HG02852 (cell line): ENCODE measurements at regions not wholly inside any gene's neighbourhood (a gene's known extent, or its start where the extent isn't known, plus 50 kb on each side); places are given as distances from the start of the nearest gene placed in this dataset.
"Not testable (repeated sequence)": the region's sequence is repeated elsewhere in the genome, so short reads cannot be mapped to it uniquely, and the experiment has no call there.

ENCODE experiments used
- ATAC-seq: cut with Tn5 transposase; IDR thresholded peaks from one replicate; pipeline ENCODE4 v1.9.1; 2021; ENCODE audit warnings: mild to moderate bottlenecking, moderate library complexity; ENCODE audit not compliant: unreplicated experiment

DNA sequence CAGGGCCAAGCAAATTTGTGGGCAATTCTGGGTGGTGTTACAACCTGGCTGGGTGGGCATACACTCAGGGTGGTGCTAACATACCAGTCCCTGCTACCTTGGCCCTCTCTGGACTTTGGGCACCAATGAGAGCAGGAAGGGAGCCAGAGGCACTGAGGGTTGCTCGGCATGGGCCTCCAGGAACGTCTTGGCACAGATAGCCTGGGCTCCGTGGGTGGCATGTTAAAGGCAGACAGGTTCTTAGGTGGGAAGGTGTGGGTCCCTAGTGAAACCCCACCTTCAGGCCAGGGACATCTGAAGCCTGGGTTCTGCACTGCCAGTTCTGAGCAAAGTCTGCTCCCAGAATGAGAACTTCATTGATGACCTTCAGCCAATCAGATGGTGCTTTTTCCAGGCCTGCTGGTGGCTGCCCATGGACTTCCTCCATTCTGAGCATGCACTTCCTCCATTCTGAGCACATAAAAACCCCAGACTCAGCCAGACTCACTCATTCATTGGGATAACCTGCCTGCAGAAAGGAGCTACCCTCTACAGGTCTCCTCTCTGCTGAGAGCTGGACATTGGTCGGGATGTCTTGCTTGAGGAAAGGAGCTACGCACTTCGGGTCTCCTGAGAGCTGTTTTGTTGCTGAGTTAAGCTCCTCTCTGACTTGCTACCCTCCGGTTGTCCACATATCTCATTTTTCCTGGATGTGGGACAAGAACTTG, 2567.1 kb downstream of the PCDH9 start:
- no peak for ATAC-seq

DNA sequence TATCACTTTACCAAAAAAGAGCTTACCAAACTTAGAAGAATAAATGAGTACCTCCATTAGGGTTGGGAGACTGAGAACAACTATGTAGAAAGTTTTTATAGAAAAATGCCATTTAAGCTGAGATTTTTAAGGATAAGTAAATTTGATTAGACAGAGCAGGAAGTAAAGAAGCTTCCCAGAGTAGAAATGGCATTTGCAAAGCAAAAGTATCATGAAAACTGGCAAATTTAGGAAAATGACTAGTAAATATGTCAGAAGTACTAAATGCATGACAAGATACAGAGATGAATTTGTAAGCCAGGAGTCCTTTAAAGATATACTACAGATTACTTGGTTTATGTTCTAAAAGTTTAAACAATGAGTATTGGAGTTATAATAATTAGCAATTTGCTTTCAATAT, 2581.8 kb downstream of the PCDH9 start:
- no peak for ATAC-seq

DNA sequence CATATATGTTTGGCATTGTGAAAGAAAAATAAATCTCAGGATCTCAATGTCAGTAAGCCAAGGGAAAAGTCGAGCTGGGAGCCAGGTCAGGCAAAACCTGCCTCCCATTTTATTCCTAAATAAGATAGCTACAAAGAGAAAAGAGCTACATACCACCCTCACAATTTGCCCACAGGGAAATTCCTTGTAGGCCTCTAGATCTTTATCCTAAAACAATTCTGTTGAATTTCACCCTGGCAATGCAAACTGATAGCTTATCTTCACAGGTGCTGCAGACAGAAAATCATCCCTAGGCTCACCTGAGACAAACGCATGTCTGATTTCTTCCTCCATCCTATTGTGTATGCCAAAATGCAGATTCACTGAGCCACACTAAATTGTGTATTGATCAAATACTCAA, 2587.1 kb downstream of the PCDH9 start:
- ATAC-seq: no peak

DNA sequence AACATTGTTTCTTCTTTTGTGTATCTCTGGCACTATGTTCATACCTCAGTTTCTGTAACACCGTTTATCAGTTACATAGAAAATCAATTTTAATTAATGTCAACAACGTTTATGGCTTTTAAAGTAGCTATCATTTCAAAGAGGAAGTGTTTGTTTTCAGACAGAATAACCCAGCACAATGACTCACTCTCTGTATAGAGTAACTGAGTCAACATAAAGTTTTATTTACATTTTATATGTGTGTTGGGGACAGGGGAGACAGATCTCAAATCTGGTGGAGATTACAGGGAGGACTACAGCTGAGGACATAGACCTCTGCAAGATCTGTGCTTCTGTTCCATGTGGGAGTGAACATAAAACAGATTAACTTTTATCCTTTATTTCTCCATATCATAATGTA, 2590.1 kb downstream of the PCDH9 start:
- ATAC-seq: no peak

DNA sequence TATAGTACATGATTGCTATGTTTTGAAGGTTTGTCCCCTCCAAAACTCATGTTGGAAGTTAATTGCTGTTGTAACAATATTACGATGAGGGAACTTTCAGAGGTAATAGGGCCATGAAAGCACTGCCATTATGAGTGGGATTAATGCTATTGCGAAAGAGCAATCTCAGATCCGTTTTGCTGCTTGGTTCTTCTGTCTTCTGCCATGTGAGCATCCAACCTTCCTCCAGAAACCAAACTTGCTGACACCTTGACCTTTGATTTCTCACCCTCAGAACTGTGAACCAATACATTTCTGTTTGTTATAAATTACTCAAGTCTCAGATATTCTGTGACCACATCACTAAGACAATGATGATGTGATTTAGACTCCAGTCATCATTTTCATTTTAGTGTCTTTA, 2590.9 kb downstream of the PCDH9 start:
- ATAC-seq: no peak

DNA sequence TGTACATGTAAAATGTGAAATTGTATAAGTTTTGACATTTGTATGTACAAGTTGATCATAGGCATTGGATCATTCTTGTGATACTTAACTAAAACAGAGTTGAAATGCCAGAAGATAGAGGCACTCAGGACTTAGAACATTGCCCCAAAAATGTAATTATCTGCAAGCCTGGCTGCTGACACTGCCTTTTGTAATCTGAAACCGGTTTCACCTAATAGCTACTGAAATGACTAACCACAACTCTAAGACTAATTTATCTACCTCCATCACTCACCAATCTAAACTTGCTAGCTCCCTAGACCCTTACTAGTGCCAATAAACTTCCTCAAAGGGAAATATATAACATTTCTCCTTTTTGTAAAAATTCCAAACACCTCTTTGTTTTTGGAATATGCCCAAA, 2596.2 kb downstream of the PCDH9 start:
- no peak for ATAC-seq

DNA sequence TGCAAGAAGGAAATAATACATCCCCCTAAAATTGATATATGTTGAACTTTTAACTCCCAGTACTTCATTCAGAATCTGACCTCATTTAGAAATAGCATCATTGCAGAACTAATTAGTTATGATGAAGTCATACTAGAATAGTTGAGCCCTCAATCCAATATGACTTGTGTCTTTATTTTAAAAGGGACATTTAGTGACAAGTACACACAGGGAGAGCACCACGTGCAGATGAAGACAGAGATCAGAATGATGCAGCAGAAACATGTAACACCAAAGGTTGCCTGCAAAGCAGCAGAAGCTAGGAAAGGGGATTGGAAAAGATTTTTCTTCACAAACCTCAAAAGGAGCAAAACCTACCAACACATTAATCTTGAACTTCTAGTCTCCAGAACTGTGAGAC, 2602.5 kb downstream of the PCDH9 start:
- no peak for ATAC-seq

DNA sequence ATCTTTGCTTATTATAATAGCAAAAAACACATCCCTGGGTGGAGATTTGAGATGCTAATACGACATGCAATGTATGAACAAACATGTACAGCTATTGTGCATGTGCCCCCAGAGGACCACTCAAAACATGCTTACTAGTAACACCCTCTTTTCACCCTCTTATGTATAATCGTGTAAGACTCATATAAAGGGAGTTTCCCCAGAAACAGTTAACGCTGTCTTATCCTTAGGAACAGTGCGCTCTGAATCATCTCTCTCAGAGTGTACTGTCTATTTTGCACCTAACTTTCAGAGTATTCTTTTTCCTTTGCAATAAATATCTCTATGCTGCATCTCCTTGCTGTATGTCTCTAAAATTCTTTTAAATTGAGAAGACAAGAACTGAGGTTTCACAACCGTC, 2604.0 kb downstream of the PCDH9 start:
- ATAC-seq: no peak

DNA sequence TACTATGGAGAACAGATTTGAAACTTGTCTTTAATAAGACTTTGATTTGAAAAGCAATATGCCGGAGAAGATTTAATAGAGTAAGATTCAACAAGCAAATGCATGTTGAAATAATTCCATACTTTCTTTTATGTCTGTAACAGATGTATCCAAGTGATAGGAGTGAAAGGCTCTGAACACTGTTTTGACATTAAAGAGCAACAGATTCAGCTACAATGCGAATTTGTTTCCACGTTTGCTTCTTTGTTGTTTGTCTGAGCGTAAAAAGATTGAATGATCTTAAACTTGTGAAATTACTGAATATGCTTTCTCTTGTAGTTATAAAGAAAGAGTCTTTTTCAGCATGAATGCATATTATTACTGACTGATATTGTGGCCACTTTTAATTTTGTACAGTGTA, 2612.9 kb downstream of the PCDH9 start:
- no peak for ATAC-seq

DNA sequence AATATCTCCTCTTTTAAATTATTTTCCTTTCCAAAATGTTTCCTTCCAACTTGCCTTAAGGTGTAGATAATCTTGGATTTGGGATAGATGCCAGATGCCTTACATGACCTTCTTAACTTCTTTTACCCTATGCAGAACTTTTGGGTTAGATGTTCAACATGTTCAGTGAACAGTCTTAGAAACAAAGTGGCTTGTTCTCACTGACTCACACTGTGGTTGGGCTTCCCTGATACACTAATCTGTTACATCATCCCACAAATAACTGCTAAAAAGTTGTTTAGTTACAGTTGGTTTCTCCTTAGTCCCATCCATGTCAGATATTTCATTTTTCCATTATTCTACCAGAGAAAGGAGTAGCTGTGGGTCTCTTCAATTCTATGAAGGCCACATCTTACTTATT, 2638.2 kb downstream of the PCDH9 start:
- no peak for ATAC-seq

DNA sequence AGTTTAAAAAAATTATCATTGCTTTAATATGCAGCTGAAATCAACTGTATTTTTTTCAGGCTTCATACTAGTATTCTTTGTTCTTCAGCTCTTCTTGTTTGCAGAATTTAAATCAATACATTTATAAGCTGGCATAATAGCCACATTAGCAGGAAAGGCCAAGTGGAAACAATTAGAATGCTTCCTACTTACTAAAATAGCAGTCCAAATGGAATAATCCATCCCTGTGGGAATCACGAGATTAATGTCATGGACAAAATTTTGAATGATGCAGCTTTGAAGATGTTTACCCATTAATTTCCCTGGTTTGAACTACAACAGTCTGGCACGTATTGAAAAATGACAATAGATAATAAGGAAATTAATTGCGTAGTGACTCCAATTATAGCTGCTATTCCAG, 2650.8 kb downstream of the PCDH9 start:
- ATAC-seq: no peak

DNA sequence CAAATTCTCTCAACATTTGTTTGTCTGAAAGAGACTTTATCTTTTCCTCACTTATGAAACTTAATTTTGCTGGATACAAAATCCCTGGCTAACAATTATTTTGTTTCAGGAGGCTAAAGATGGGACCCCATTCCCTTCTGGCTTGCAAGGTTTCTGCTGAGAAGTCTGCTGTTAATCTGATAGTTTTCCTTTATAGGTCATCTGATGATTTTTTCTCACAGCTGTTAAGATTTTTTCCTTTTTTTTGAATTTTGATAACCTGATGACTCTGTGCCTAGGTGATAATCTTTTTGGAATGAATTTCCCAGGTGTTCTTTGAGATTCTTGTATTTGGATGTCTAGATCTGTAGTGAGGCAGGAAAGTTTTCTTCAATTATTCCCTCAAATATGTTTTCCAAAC, 2661.4 kb downstream of the PCDH9 start:
- ATAC-seq: no peak

DNA sequence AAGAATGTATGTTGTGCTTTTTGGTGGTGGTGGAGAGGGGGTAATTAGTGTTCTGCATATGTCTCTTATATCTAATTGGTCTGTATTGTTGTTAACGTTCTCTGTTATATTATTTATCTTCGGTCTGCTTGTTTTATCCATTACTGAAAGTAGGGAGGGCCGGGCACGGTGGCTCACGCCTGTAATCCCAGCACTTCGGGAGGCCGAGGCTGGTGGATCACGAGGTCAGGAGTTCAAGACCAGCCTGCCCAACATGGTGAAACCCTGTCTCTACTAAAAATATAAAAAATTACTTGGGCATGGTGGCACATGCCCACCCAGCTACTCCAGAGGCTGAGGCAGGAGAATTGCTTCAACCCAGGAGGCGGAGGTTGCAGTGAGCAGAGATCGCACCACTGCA, 2672.1 kb downstream of the PCDH9 start:
- not testable (repeated sequence) for ATAC-seq

DNA sequence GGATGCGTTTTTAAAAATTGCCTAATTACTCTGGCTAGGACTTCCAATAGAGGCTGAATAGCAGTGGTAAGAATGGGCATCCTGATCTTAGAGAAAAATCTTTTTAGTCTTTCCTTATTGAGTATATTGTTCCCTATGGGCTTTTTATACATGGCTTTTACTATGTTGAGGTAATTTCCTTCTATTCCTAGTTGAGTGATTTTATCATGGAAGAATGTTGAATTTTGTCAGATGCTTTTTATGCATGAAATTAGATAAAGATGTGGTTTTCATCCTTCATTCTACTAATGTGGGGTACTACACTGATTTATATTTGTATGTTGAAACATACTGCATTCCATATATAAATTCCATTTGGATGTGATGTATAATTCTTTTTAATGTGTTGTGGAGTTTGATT, 2673.8 kb downstream of the PCDH9 start:
- no peak for ATAC-seq

DNA sequence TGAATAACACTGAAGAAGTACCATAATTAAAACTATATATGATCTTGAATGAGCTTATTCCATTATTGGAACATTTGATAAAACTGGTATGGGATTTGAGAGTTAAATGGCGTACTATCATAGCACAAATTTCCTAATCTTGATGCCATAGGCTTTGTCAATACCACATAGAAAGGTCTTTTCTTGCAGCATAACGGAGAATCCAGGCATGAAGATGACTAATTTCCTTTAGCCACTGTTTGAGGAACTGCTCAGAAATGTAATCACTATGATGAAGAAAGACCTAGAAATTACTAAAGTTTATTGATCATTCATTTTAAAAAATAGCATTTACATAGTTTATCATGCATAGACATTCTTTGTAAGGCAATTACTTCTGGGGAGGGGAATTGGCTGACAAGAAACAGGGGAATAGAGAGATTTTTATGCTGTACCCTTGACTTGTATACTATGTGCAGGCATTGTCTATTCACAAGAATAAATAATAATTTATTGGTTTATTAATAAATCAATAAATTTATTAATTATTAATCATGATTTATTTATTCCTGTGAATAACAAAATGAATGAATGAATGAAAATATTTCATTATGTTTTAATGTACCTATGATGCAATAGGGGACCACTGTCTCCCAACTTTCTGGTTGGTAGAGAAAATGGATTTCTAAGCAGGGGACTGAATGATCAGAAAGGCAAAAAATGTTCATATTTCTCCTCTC, 2676.6 kb downstream of the PCDH9 start:
- no peak for ATAC-seq

DNA sequence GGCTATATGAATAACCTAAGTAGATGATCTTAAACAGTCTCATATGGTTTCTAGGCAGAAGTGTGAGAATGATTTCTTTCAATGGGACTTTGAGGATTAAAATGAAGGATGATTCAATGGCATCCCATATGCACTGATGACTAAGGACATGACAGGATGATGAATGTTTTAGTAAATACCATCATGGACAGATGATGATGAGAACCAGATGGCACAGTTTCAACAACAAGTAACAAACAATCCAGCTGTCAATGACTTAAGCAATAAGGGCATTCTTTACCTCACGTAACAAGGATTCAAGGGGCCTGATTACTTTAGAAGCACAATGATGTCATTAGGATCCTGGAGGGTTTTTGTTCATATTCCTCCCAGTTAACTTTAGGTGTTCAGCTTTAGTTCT, 2678.4 kb downstream of the PCDH9 start:
- ATAC-seq: no peak

DNA sequence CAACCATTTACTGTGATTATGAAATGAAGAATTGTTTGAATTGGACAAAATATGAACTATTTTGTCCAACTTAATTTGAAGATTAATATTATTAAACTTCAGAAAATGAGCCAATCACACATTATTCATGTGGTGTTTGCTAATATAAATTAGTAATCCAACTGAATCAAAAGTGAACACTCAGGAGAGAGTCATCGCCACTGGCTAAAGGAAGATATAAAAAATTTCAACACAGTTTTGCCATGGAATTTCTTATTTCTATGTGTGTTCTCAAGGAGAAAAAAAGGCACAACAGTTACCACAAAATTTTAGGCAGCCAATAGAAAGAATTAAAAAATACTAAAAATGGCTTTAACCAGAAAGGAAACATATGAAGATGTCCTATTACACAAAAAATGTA, 2683.8 kb downstream of the PCDH9 start:
- ATAC-seq: no peak

DNA sequence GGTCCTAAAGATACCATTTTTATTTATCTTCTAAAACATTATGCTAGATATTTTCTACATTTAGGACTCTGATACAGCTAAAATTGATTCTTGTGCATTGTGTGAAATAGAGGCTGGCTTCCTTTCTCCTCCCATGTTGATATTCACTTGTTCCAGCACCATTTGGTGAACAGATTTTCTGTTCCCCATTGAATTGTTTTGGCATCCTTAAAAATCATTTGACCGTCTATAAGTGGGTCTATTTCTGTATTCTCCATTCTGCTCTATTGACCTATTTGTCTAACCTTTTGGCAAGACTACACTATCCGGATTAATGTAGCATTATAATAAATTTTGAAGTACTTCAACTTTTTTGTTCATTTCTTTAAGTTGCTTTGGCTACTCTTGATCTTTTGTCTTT, 2689.2 kb downstream of the PCDH9 start:
- ATAC-seq: no peak

DNA sequence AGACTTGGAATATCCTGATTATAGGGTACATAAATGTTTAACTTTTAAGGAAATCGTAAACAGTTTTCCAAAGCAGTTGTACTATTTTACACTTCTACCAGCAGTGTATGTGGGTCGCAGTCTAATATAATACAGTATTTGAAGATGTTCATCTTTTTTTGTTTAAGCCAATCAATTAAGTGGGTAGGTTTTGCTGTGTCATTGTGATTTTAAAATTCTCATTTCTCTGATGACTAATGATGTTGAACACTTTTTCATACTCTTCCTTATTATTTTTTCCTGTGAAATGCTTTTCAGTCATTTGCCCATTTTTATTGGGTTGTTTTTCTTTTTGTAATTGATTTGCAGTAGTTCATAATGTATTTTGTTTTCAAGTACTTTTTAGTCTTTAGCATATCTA, 2689.7 kb downstream of the PCDH9 start:
- no peak for ATAC-seq

DNA sequence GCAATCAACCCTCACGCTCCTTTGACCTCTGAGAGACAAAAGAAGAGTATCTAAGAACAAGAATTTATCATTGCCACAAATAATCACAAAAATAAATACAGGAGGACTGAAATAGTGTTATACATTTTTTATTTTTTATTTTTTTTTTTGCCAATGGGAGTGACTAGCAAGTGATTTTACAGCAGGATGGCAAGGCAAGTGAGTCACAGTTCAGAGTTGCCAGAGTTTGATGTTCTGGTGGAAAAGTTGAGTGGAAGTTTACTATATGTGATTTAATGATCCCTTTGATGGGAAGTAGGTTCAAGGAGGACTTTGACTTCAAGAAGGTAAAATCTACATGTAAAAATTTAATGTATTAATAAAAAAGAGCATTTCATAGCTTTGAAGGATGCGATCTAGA, 2691.4 kb downstream of the PCDH9 start:
- ATAC-seq: no peak

DNA sequence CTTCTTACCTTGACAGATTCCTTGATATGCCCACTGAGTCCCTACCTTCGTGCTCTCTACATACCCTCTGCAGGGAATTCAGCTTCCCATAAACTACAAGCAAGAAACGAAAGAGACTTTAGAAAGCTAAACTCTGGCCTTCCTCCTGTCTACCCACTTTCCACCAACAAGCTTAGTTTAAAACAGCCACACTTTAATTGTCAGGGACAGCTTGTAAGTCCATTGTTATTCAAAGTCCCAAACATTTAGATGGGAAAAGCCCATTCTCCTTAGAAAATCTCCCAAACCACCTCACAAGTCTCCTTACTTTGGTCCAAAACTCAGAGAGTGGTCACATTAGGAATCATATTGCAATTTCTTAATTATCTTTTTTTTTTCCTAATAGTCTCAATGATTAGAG, 2695.8 kb downstream of the PCDH9 start:
- ATAC-seq: no peak

DNA sequence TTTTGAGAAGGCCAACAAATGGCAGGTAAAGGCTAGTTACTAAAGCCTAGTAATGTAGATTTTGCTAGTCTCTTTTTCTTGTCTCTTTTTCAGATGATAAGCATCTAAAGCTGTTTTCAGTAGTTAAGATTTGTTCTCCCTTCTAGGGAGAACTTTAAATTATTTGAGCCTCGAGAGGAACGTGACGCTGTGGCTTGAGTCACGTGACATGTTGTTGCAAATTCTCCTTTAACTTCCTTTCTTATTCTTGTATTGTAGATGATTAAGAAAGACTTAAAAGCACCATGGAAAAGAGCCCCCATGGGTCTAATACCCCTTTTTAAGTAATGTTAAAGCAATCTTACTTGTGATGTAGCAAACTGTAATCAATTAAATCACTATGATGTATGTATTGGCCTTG, 2698.7 kb downstream of the PCDH9 start:
- no peak for ATAC-seq
